HG03097 (cell line): ENCODE measurements at regions not wholly inside any gene's neighbourhood (a gene's known extent, or its start where the extent isn't known, plus 50 kb on each side); places are given as distances from the start of the nearest gene placed in this dataset.
"Not testable (repeated sequence)": the region's sequence is repeated elsewhere in the genome, so short reads cannot be mapped to it uniquely, and the experiment has no call there.

Experiments used
- ATAC-seq: cut with Tn5 transposase; IDR thresholded peaks from one replicate; pipeline ENCODE4 v1.9.1; 2021; ENCODE audit not compliant: unreplicated experiment, low FRiP score

DNA sequence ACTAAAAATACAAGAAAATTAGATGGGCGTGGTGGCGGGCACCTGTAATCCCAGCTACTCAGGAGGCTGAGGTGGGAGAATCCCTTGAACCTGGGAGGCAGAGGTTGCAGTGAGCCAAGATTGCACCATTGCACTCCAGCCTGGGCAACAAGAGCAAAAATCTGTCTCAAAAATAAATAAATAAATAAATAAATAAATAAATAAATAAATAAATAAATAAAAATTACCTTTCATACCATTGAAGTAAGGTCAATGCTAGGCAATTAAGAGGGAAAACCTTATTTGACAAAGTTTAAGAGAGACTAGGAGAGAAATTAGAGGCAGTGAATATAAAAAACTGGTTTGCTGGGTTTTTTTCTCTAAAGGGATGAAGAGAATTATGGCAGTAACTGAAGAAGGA is 781.1 kb upstream of the GBE1 start:
- ATAC-seq = not testable (repeated sequence)

DNA sequence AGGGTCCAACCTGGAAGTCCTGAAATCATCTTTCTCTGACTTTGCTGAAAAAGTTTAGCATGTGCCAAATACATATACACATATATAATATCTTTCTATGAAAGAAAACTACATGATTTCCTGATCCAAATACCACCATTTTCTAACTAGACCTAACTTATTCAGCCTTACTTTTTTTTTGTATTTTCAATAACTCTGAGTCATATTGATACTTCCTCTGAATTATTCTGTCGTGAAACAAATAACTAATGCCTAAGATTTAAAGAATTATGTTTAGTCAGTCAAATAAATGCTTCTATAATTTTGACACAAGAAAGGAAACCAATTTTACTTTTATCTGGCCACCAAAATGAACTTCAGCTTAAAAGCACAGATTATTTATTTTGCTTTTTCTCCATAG is 760.2 kb upstream of the GBE1 start:
- ATAC-seq = no peak

DNA sequence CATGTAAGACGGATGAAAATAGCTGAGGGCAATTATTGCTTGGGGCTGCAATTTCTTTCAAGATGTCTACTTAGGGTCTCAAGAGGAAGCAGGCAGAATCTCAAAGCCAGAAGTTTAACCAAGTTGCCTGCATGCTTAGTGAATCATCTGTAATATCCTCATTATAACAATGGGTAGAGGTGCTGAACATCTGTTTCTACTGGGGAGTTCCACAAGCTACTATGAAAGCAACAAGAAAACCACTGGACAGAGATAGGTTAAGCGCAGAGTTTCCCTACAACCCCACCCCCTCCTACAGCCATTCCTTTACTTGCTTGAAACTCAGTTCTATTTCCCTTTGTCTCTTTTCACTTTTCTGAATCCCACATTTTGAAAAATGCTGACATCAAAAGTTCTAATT is 759.4 kb upstream of the GBE1 start:
- no peak for ATAC-seq

DNA sequence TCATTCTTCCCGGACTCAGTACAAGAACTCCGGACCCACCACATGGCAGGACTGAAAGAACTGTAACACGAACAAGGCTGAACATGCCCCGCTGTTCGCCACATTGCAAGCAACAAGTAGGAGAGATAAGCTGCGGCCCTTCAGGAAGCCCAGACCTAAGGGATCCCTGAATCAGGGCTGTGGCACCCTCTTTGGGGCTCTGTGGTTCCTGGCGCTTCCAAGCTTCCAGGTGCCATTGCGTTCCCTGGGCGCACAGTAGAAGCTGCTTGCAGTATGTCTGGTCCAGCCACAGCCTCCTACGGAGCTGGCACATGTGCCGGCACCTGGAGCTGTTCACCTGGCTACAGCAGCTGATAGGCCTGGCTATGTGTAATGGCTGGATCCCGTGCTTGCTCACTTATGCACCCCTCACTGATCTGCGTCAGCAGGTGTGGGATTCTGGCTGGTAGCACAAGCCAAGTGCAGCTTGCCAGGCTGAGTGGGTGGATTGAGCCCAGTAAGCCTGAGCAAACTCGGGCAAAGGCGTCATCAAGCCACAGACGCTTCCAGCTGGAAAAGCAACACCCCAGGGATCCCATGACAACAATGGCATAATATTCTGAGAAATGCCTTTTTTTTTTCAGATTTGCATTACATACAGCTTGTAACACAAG is 748.6 kb upstream of the GBE1 start:
- no peak for ATAC-seq

DNA sequence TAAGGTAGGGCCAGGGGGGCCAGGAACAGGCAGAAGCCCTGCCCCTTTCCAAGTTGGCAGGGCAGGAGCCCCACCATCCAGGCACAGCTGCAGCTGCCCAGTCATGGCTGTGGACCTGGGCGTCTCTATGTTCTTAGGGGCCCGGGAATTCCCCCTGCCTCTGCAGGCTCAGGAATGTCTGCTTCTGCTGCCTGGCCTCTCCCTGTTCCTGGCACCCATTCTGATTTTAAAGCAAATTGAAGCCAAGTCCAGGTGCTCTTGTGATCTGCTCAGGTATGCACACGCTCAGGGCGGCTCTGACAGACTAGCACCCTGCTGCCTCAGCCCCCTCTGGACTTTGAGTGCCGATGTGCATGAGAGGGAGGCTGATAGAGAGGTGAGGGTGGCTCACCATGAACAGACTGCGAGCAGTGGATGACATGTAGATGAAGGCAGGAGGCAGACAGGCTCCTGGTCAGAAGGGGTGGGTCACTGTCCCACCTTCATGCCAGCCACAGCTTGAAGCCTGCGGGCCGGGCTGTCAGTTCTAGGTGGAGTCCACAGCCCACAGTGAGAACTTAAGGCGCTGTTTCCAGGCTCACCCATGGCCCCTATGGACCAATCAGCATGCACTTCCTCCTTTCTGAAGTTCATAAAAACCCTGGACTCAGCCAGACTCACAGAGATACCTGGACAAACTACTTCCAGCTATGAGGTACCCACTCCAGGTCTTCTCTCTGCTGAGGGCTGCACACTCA is 747.8 kb upstream of the GBE1 start:
- no peak for ATAC-seq

DNA sequence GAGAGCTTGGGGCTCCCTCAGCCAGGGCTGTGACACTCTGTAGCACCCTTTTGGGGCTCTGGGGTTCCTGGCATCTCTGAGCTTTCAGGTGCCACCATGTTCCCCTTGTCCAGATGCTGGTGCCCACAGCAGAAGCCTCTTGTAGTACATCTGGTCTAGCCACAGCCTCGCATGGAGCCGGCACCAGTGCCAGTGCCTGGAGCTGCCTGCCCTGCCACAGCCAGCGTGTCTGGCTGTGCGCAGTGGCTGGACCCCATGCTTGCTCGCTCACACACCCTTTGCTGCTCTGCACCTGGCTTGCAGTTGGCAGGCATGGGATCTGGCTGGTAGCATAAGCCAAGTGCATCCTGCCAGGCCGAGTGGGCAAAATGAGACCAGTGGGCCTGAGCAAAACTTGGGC is 744.8 kb upstream of the GBE1 start:
- ATAC-seq = no peak

DNA sequence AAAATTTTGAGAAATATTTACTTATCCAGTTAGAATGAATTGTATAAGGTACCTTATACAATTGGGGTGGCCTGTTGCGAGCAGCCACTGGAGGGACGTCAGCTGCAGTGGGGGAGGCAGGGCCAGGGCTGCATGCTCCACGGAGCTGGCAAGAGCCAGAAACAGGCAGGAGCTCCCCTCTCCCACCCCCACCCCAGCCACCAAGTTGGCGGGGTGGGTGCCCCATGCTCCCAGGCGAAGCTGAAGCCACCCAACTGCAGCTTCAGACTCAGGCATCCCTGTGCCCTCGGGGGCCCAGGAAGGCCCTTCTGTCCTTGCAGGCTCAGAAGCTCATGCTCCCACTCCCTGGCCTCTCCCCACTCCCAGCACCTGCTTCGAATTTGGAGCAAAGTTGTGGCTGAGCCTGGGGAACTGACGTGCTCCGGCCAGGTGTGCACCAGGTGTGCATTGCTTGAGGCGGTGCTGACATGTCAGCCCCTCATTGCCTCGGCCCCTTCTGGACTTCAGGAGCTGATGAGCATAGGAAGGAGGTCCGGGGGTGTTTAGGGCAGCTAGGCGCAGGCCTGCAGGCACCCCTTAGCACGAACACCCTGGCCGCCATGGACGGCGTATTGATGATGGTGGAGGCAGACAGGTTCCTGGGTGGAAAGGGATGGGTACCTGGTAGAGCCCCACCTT is 743.8 kb upstream of the GBE1 start:
- no peak for ATAC-seq

DNA sequence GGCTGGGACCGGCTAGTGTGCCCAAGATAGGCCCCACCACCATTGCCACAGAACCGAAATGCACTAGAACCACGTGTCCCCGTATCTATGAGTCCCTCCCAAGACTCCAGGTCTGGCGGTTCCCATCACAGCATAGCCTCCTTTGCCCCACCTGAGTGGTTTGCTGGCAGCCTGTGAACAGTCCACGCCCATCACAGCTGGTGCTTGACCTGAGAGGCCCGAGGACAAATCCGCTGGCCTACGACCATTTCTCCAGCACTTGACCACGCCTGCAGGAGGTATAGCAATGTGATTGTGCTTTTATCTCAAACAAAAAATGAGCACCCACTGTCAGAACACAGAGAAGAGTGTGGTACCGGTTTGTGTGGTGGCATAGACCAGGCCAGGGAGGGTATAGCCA is 736.7 kb upstream of the GBE1 start:
- ATAC-seq = no peak

DNA sequence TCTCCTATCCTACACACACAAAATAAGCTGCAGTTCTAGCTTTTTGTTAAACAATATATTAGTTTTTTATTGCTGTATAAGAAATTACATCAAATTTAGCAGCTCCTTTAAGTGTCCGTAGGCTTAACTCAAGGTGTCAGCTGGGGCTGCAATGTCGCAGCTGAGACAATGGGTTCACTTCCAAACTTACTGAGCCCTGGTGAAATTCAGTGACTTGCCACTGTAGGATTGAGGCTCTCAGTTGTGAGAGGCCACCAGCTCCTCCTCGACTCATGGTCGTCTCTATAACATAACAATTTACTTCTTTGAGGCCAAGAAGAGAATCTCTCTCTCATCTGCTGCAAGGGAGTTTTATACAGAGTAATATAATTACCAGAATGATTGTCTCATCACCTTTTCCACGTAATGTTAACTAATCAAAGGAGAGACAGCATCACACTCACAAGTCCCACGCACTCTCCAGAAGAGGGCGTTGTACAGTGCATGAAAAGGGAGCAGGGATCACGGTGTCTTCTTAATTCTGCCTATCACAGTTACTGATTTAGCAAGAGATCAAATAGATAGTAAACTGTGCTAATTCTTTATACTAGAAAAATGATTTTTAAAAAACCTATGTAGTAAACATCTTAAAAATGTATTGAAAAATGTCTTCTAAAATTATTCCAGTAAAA is 735.6 kb upstream of the GBE1 start:
- no peak for ATAC-seq

DNA sequence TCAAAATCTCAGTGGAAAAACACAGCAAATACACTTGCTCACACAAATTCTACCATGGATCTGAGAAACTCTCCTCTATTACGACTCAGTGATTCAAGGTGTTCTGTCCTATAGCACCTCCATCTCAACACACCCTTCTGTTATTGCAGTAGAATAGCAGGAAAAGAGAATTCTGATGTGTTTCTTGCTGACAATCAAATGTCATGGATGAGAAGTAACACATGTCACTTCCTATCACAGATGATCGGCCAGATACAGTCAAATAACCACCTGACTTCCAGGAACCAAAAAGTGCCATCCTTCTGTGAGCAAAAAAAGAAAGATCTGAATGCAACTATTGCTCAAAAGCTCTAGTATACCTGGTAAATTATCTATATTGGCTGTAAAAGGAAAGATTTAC is 734.2 kb upstream of the GBE1 start:
- ATAC-seq = no peak

DNA sequence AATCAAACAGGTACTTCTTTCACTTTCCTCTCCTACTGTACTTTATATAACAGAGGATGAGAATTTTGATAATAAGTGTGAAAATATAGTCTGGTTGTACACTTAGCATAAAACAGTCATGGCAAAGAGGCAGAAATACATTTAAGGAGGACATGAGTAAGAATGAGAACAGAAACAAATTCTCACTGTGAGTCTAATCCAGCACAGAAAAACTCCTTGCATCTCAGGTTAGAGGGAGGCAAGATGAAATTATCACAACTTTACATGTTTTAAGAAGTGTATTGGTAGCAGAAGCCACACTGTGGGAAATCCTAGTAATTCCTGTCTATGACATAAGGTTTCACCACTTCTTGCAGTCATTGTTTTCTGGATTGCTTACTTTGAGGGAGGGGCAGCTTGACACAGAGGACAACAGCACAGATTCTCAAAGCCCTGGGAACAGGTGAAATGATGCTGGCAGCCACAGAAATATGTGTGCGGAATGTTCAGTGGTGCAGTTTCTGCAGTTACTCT is 733.6 kb upstream of the GBE1 start:
- ATAC-seq = no peak

DNA sequence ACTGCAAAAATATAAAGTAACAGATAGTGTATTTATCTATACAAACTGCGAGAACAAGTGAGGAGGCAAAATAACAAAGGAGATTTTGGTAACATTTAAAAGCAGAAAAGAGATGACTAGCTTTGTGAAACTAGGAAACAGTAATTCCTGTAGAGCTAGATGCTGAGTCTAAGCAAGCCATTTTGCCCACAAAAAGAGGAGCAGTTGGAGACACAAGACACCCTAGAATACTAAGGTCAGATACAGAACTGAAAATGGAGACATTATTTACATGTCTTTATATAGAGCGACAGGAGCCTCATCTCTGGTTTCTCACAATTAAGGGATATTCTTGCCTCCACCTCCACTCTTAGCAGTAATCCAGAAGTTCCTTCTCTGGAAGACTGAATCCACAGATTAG is 732.4 kb upstream of the GBE1 start:
- ATAC-seq = no peak

DNA sequence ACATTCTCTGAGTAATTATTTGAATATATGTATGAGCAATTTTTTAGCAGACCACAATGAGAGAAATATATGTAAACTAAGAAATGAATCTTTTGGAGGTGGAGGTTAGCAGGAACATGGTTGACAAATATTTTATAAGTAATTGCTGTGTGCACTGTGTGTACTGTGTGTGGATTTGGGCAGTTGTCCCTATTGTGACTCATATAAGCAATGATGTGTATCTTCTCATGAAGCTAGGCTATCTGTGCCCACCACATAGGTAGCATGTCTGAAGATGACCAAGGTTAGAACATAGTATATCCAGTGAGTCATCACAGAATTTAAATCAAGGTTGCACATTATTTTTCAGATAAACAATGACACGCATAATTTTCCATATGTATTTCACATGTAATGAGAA is 713.9 kb upstream of the GBE1 start:
- no peak for ATAC-seq

DNA sequence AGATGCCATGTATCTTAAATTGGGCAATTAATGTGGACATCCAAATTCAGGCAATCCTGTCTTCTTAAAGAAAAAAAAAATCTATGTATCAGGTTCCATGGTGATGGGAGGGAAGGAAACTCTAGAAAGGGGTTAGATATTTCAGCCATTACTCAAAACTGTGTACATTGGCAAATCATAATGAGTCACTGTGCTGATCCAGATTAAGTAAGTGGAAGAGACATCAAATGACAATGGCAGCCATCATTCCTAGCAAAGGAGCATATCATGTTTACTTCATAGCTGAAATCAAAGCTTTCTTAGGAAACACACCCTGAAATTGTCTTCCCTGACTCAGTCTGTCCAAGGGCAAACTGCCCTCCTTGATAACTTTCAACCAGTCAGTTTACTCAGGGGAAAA is 713.3 kb upstream of the GBE1 start:
- no peak for ATAC-seq

DNA sequence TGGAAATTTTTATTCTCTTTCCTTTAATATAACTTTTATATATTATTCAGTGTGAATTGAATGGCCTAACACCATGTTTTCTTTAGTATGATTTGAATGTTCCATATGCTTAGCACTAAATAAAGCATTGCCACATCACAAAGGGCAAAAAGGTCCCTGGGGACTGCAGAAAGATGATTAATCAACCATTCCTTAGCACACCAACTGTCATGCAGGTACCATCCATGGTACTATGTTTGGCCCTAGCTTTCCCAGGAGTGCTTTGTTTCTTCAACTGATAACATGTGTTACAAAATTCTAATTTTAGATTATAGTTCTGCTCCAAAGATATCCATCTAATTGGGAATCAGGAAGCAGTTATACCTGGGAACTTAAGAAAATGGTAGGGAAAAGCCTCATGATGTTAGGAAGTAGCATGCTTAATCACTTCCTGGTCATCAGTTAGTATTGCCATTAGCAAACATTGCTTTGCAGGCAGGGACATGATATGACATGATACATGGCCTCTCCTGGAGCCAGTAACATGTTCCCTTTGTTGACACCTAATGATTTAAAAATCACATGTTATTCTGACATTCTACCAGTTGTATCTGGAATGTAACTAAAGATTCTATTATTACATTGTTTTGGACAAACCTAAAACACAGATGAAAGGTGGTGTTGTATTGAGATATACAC is 712.6 kb upstream of the GBE1 start:
- no peak for ATAC-seq

DNA sequence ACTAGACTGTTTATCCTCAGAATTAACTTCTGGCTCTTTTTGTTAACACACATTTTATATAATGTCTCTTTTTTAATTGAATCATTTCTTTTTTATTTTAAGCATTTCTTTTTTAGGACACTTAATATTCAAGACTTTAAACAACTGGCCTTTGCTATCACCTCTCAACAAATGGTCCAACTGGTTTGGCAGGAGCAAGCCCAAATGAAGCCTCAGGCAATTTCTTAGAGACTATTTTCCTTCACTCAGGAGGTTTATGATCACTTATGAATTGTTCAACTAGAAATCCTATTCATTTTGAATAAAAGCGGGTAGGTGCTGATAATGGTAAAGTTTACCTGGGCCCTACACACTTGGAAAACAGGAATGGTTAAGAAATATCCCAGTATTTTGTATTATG is 705.6 kb upstream of the GBE1 start:
- no peak for ATAC-seq

DNA sequence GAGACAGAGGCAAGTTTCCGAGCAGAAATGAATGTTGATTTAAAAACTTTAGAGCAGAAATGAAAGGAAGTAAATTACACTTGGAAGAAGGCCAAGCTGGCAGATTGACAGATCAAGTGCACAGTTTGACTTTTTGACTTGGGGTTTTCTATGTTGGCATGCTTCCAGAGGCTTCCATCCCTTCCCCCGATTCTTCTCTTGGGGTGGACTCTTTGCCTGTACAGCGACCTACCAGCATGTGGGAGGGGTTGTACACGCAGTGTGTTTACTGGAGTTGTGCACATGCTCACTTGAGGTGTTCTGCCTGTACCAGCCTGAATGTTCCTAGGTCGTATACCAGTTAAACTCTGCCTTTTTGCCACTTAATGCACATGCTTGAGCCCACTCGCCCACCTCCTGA is 701.5 kb upstream of the GBE1 start:
- ATAC-seq = no peak

DNA sequence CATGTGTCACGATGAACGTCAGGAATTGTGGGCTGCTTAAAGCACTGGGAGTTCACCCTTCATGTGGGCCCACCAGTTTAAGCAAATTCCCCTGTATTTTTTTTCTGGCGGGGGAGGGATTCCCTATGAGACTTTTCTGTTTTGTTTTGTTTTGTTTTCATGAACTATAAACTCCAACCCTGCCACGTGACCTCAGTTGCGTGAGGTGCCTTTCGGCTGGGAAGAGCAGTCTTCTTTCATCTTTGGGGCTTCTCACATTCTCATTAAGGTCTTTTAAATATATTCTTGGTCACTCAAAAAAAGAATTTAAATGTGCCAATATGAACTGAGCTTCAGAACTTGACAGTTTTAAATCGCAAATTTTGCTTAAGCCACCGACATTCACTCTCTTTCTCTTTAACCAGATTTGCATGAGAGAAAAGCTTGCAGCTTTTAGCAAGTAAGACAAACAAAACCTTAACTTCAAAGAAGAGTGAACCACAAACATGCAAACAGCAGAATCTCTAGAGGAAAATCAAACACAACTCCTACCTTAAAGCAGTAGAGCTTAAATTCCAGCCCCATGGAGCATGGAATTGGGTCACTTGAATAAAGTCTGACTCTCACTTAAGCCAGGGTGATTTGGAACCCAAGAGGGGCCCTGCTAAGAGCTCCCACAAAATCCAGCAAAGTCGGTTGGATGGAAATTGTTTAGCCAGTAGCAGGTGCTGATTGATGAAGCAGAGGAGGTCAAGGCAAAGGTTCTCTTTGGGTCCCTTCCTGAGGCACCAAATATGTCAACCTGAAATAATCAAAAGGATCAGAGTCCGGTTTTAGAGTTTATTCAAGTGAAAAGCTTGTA is 699.8 kb upstream of the GBE1 start:
- no peak for ATAC-seq

DNA sequence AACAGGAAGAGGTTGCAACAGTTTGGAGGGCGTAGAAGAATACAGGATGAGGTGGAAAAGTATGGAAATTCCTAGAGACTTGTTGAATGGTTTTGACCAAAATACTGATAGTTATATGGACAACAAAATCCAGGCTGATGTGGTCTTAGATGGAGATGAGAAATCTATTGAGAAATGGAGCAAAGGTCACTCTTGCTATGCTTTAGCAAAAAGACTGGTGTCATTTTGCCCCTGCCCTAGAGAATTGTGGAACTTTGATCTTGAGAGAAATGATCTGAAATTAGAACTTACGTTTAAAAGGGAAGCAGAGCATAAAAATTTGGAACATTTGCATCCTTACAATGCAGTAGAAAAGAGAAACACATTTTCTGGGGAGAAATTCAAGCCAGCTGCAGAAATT is 686.9 kb upstream of the GBE1 start:
- ATAC-seq = no peak

DNA sequence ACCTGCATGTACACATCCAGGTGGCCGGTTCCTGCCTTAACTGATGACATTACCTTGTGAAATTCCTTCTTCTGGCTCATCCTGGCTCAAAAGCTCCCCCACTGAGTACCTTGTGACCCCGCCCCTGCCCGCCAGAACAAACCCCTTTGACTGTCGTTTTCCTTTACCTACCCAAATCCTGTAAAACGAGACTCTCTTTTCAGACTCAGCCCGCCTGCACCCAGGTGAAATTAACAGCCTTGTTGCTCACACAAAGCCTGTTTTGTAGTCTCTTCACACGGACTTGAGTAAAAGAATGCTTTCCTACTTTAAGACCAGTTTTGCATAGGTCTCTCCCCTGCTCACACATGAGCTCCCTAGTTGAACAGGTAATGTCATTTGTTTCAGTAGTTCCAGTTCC is 667.4 kb upstream of the GBE1 start:
- ATAC-seq = not testable (repeated sequence)
